Kidney tubule cell (primary cell): ENCODE measurements at regions not wholly inside any gene's neighbourhood (a gene's known extent, or its start where the extent isn't known, plus 50 kb on each side); places are given as distances from the start of the nearest gene placed in this dataset.

Experiments
- DNase-seq: peaks from one replicate; pipeline ENCODE4 v3.0.0-alpha.2; 2018; ENCODE audit warnings: low spot score

- no peak for DNase-seq
Observed at GRCh38 chr5:33244441-33245150, 196.2 kb upstream of the TARS1 start.

- DNase-seq, result no peak
Observed at GRCh38 chr5:33254579-33254978, 186.2 kb upstream of the TARS1 start.

GRCh38 chr5:33257807-33258429 lies 182.8 kb upstream of the TARS1 start:
- DNase-seq, result peak; percentile 70

- DNase-seq, result no peak
Observed at GRCh38 chr5:33258553-33258952, 182.2 kb upstream of the TARS1 start.

GRCh38 chr5:33260098-33260497 lies 180.7 kb upstream of the TARS1 start:
- no peak for DNase-seq

GRCh38 chr5:33261305-33261704 lies 179.5 kb upstream of the TARS1 start:
- DNase-seq, result peak; percentile 38

GRCh38 chr5:33261747-33262146 lies 179.0 kb upstream of the TARS1 start:
- DNase-seq, result no peak

GRCh38 chr5:33267801-33268200 lies 173.0 kb upstream of the TARS1 start:
- DNase-seq, result no peak

- DNase-seq, result no peak
Observed at GRCh38 chr5:33268374-33268773, 172.4 kb upstream of the TARS1 start.

GRCh38 chr5:33270671-33271070 lies 170.1 kb upstream of the TARS1 start:
- no peak for DNase-seq

GRCh38 chr5:33271606-33272005 lies 169.2 kb upstream of the TARS1 start:
- DNase-seq, result no peak

- DNase-seq, result peak; percentile 92
Observed at GRCh38 chr5:33272288-33272687, 168.5 kb upstream of the TARS1 start.

GRCh38 chr5:33273985-33274384 lies 166.8 kb upstream of the TARS1 start:
- DNase-seq, result peak; percentile 3

- no peak for DNase-seq
Observed at GRCh38 chr5:33275391-33275790, 165.4 kb upstream of the TARS1 start.

- no peak for DNase-seq
Observed at GRCh38 chr5:33275921-33276627, 164.7 kb upstream of the TARS1 start.

- no peak for DNase-seq
Observed at GRCh38 chr5:33276628-33276950, 164.2 kb upstream of the TARS1 start.

- no peak for DNase-seq
Observed at GRCh38 chr5:33277061-33277650, 163.6 kb upstream of the TARS1 start.

GRCh38 chr5:33281431-33281843 lies 159.3 kb upstream of the TARS1 start:
- no peak for DNase-seq

GRCh38 chr5:33282157-33282556 lies 158.6 kb upstream of the TARS1 start:
- no peak for DNase-seq

GRCh38 chr5:33282696-33283095 lies 158.1 kb upstream of the TARS1 start:
- DNase-seq, result no peak

- DNase-seq, result no peak
Observed at GRCh38 chr5:33283243-33283642, 157.5 kb upstream of the TARS1 start.

GRCh38 chr5:33284681-33285080 lies 156.1 kb upstream of the TARS1 start:
- DNase-seq, result no peak

GRCh38 chr5:33287242-33287641 lies 153.5 kb upstream of the TARS1 start:
- no peak for DNase-seq
